Lower leg skin (tissue), 3 donors: ENCODE measurements at regions not wholly inside any gene's neighbourhood (a gene's known extent, or its start where the extent isn't known, plus 50 kb on each side); places are given as distances from the start of the nearest gene placed in this dataset.
"Not testable (repeated sequence)": the region's sequence is repeated elsewhere in the genome, so short reads cannot be mapped to it uniquely, and the experiment has no call there.

Experiments
- POLR2A ChIP-seq, 2 donors: fragments of 450-650 bp; IDR thresholded peaks; one replicate each; pipeline ENCODE4 v1.6.1; 2016 to 2017; ENCODE audit warnings: antibody characterized with exemption in 2 of 2, mild to moderate bottlenecking in 1 of 2, moderate library complexity in 1 of 2
- TF ChIP-seq, protein P1 (sequence below), 3 donors: fragments of 450-650 bp; IDR thresholded peaks; one replicate each; pipeline ENCODE4 v1.5.1; 2016; ENCODE audit warnings: antibody characterized with exemption in 3 of 3, mild to moderate bottlenecking in 3 of 3, moderate library complexity in 2 of 3

DNA sequence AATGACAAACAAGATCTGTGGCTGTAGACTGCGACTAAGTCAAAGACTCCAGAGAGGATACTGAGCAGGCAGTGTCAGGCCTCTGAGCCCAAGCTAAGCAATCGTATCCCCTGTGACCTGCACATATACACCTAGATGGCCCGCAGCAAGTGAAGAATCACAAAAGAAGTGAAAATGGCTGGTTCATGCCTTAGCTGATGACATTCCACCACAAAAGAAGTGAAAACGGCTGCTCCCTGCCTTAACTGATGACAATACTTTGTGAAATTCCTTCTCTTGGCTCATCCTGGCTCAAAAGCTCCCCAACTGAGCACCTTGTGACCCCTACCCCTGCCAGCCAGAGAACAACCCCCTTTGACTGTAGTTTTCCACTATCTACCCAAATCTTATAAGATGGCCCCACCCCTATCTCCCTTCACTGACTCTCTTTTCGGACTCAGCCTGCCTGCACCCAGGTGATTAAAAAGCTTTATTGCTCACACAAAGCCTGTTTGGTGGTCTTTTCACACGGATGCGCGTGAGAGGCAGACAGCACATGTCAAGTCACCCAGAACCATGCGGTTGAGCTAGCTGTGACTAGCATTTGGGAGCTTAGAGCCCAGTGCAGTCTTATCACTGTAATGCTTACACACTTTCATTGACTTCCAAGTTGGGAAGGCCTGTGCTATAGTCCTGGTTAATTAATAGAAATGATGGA, 812.0 kb downstream of the MCTP2 start:
- TF ChIP-seq, protein P1, sequence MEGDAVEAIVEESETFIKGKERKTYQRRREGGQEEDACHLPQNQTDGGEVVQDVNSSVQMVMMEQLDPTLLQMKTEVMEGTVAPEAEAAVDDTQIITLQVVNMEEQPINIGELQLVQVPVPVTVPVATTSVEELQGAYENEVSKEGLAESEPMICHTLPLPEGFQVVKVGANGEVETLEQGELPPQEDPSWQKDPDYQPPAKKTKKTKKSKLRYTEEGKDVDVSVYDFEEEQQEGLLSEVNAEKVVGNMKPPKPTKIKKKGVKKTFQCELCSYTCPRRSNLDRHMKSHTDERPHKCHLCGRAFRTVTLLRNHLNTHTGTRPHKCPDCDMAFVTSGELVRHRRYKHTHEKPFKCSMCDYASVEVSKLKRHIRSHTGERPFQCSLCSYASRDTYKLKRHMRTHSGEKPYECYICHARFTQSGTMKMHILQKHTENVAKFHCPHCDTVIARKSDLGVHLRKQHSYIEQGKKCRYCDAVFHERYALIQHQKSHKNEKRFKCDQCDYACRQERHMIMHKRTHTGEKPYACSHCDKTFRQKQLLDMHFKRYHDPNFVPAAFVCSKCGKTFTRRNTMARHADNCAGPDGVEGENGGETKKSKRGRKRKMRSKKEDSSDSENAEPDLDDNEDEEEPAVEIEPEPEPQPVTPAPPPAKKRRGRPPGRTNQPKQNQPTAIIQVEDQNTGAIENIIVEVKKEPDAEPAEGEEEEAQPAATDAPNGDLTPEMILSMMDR (IDR thresholded peaks at IDR 0.05), result not testable (repeated sequence)
- not testable (repeated sequence) for TF ChIP-seq POLR2A (IDR thresholded peaks at IDR 0.05)
